HG03520 (cell line): ENCODE measurements at regions not wholly inside any gene's neighbourhood (a gene's known extent, or its start where the extent isn't known, plus 50 kb on each side); places are given as distances from the start of the nearest gene placed in this dataset.
A peak's percentile ranks its signal among the peaks of the same experiment; 100 is the strongest.
"Not testable (repeated sequence)": the region's sequence is repeated elsewhere in the genome, so short reads cannot be mapped to it uniquely, and the experiment has no call there.

ENCODE experiments used
- ATAC-seq: cut with Tn5 transposase; IDR thresholded peaks from one replicate; pipeline ENCODE4 v1.9.1; 2021; ENCODE audit warnings: mild to moderate bottlenecking, moderate library complexity; ENCODE audit not compliant: unreplicated experiment

DNA sequence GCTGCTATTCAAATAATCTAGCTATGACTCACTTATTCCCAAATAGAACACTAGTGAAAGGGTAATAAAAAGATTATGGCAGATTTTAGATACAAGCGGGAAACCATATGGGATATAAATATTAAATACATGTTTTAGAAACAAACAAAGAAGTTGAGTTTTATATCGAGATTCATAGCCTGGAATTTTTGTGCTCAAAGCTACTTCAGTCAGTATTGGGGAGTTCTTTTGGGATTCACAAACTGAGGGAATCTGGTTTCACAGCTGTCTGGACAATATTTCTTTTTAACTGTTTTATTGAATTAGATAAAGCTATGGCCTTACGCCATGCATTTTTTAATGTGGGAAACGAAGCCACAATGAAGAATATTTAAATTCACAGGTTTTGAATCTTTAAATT lies 257.1 kb upstream of the PCDH20 start:
- ATAC-seq: no peak

DNA sequence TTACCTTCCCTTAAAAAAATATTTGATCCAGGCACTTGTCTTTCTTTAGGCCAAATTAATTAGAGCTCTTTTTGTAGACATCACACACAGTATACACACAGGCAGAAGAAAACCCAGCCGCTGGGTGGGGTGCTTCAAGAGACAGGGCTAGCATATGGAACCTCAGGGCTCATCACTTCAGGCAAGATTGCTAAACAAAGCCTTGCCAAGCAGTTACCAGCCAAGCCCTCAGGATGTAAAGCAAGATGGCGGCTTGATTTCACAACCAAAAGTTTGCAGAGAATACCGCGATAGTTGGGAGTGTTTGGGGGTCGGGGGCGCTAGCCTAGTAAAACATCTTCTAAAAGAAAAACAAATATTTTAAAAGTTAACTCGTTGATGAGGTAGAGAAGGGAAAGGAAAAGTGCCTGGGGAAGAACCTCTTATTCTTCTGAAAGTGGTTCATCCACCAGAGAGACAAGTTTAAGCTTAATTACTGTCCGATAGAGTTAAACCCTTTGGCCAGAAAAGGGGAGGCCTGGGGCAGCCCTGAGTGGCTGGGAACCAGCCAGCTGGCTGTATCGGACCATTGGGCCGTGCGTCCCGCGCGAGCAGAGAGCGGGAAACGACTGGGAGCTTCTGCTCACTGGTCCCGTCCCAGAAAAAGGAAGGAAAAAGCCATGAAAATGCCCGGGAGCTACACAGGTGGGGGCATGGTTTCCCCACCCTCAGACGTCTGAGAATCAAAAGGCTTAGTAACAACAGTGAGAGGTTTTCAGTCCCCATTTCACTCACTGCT lies 254.9 kb upstream of the PCDH20 start:
- no peak for ATAC-seq

- ATAC-seq: no peak
Measured at GRCh38 chr13:61664801-61665705, 249.4 kb upstream of the PCDH20 start.

GRCh38 chr13:61654481-61654880 lies 238.8 kb upstream of the PCDH20 start:
- ATAC-seq: no peak

- no peak for ATAC-seq
Measured at GRCh38 chr13:61648547-61648946, 232.9 kb upstream of the PCDH20 start.

- no peak for ATAC-seq
Measured at GRCh38 chr13:61612192-61612591, 196.5 kb upstream of the PCDH20 start.

DNA sequence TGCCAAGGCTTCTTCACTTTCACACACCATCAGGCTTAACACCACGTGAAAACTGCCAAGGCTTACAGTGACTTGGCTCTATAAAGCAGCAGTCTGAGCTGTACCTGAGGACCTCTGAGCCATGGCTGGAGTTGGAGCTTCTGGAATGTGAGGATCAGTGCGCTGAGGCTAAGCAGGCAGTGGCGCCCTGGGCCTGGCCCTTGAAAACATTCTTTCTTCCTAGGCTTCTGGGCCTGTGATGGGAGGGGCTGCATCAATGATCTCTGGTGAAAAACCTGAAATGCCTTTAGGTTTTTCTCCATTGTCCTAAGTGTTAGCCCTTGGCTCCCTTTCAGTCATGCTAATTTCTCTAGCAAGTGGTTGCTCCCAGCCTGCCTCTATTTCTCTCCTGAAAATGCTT lies 192.5 kb upstream of the PCDH20 start:
- ATAC-seq: no peak

DNA sequence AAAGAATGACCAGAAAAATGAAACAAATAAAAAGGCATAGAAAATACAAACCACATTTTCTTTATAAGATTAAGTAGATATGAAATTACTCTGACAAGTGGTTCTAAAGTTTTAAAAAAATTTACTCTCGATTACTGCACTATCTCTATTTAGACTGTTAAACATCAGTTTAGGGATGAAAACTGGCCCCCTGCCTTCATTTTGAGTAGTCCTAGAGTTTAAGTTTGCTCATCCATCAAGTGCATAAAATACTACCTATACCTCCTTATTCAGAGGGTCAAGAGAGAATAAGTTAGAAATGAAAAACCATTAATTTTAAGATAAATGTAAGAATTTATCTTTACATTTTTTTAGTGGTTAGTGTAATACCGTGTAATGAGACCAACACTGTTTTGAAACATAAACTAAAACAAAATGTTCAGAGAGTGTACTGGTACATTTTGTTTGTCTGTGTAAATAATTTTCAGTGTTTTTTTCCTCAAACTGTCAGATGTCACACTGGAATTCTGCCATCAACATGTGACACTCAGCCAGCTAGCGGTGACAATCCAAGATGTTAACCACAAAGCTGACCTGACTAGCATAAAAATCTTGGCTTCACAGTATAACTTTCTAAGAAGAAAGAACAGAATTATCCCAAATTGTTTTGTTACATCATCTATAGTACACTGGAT lies 184.8 kb upstream of the PCDH20 start:
- ATAC-seq: no peak

DNA sequence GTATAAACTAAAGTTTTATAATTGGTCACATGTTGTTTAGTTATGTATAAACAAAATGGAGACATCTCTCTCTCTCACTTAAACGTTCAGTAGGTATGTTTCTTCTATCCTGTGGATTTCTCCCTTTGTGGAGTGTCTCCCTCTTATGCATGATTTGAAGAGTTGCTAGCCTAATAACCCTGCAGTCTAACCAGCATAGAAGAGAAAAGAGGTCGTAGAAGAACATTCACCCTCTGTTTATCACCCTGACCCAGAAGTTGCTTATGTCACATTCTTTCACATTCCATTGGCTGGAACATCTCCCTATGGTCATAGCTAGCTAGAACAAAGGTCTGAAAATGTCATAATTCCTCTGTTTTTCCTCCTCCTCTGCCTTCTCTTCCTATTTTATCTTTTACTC lies 176.8 kb upstream of the PCDH20 start:
- no peak for ATAC-seq

- ATAC-seq: no peak
Measured at GRCh38 chr13:61575973-61576372, 160.3 kb upstream of the PCDH20 start.

DNA sequence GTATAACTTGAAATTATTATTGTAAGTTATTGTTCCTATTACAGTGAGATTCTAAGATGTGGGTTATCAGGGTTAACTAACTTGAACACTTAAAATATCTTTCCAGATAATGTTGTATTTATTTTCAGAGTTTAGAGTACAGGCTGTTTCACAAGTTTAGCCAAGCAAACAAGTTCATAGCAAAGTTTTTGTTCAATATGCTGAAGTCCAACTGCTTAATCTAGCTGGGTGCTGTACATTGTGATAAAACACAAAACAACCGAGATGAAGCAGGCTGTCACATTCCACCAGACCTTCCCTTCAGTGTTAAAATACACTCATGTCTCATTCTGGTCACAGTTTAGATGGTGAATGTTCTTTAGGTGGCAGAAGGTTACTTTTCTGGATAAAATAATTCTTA lies 148.0 kb upstream of the PCDH20 start:
- ATAC-seq: no peak

DNA sequence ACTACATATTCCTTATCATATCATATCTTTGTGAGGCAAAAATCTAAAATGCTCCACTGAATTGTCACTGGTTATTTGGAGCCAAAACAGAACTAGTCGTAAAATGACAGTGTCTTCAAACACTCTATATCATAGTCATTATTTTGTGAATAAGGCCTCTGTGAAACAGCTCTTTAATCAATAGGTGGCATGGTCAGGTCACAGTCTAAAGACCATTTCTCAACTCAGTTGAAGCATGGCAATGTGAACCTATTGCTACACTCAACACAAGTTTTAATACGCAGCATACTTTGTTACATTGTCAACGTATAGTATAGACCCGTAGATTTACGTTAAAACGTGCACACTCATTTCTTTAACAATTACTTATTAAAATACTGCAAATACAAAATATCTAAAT lies 131.3 kb upstream of the PCDH20 start:
- no peak for ATAC-seq

GRCh38 chr13:61546413-61546812 lies 130.8 kb upstream of the PCDH20 start:
- ATAC-seq: no peak

DNA sequence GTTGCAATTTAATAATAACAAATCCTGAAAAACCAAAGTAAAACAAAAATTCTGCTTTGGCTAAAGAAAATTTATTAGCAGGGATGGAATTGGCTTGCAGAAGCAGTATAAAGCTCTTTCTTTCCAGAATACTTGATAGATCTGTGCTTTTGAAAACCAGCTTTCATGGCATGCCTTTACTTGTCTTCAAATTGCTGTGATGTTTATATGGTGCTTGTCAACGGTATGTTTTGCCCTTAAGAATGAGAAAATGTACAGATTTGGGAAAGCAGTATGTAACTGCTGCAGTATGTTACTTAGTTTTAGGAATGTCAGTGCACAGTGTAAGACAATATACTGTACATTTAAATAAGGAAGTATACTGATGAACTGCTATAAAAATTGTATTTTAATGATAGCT lies 120.8 kb upstream of the PCDH20 start:
- no peak for ATAC-seq

DNA sequence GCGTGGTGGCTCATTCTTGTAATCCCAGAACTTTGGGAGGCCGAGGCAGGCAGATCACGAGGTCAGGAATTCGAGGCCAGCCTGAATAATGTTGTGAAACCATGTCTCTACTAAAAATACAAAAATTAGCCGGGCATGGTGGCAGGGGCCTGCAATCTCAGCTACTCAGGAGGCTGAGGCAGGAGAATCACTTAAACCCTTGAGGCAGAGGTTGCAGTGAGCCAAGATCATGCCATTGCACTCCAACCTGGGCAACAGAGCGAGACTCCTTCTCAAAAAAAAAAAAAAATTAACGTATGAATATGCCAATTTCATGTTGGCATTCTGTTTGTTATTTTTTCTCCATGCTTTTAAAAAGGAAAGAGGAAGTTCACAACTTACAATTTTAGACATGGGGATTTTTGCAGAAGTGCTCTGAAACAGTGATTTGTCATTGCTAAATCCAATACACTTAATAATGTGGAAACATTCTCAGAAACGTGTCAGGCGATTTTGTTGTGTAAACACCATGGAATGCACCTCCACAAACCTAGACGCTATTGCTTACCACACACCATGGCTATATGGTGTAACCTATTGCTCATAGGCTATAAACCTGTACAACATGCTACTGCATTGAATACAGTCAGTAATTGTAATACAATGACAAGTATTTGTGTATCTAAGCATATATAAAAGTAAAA lies 115.9 kb upstream of the PCDH20 start:
- peak; percentile 51 for ATAC-seq

DNA sequence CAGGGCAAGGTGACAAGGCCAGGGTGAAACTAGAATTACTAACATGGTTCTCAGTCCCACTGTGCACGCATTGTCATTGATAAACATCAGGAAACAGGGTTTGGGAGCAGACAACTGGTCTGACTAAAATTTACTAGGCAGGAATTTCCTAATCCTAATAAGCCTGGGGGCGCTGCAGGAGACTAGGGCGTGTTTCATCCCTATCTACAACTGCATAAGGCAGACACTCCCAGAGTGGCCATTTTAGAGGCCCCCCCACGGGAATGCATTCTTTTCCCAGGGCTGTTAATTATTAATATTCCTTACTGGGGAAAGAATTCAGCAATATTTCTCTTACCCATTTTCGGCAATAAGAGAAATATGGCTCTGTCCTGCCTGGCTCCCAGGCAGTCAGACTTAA lies 103.6 kb upstream of the PCDH20 start:
- not testable (repeated sequence) for ATAC-seq

GRCh38 chr13:61508936-61509335 lies 93.3 kb upstream of the PCDH20 start:
- no peak for ATAC-seq

- ATAC-seq: no peak
Measured at GRCh38 chr13:61500176-61500575, 84.5 kb upstream of the PCDH20 start.

GRCh38 chr13:61495648-61496047 lies 80.0 kb upstream of the PCDH20 start:
- no peak for ATAC-seq

GRCh38 chr13:61493556-61493955 lies 77.9 kb upstream of the PCDH20 start:
- not testable (repeated sequence) for ATAC-seq

DNA sequence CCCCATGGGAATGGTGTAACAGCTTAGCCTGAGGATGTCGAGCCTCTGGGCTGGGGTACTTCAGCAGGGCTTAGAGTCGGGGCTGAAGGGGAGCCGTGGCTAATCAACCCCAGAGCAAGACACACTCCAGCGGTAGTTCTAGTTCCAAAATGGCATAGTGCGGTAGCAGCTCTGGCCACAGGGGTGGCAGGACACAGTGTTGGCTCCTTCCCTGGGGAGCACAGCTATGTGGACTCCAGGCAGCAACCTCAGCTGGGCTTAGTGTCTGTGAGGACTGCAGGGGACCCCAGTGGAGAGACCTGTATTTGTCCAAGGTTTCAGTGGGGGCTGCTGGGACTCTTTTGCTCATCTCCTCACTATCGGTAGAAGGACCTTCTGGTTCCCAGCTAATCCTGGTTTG lies 70.8 kb upstream of the PCDH20 start:
- ATAC-seq: no peak
